ENCODE measurements at regions not wholly inside any gene's neighbourhood (a gene's known extent, or its start where the extent isn't known, plus 50 kb on each side); places are given as distances from the start of the nearest gene placed in this dataset.

- TF ChIP-seq CTCF (IDR thresholded peaks at IDR 0.05; ENCODE audit: low read length) (no peak), EZH2 (IDR thresholded peaks at IDR 0.05; ENCODE audit: borderline replicate concordance, low read length) (no peak)
These were observed 959.4 kb upstream of the TMEM132C start for GRCh38 chr12:127307528-127307927.
